ENCODE measurements at regions not wholly inside any gene's neighbourhood (a gene's known extent, or its start where the extent isn't known, plus 50 kb on each side); places are given as distances from the start of the nearest gene placed in this dataset.

DNA sequence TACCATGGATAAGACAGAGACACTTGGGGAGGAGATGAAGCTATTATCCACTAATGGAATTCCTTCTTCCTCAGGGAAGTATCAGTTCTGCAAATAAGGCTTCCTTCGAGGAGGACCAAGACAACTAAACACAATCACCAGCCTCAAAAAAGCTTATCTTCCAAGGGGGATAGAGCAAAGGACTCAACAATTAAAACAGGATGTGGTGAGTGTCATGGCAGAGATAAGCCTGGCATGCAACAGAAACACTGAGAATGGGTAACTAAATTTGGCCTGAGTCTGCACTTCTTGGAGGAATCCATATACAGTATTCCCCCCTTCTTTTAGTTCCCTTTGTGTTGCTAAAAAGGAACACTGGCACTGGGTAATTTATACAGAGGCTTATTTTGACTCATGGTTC, 1285.2 kb downstream of the GATA3 start:
- TF ChIP-seq POLR2A (IDR thresholded peaks at IDR 0.05): no peak
- TF ChIP-seq, protein P1, sequence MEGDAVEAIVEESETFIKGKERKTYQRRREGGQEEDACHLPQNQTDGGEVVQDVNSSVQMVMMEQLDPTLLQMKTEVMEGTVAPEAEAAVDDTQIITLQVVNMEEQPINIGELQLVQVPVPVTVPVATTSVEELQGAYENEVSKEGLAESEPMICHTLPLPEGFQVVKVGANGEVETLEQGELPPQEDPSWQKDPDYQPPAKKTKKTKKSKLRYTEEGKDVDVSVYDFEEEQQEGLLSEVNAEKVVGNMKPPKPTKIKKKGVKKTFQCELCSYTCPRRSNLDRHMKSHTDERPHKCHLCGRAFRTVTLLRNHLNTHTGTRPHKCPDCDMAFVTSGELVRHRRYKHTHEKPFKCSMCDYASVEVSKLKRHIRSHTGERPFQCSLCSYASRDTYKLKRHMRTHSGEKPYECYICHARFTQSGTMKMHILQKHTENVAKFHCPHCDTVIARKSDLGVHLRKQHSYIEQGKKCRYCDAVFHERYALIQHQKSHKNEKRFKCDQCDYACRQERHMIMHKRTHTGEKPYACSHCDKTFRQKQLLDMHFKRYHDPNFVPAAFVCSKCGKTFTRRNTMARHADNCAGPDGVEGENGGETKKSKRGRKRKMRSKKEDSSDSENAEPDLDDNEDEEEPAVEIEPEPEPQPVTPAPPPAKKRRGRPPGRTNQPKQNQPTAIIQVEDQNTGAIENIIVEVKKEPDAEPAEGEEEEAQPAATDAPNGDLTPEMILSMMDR (IDR thresholded peaks at IDR 0.05): no peak

Data from esophagus squamous epithelium (tissue), 4 donors.